Thyroid gland (tissue), 4 donors: ENCODE measurements at regions not wholly inside any gene's neighbourhood (a gene's known extent, or its start where the extent isn't known, plus 50 kb on each side); places are given as distances from the start of the nearest gene placed in this dataset.

Experiments used
- CTCF ChIP-seq, 6 experiments: fragments of 200-600 bp in 3 of 6; fragments of 450-650 bp in 3 of 6; sonication (generic) in 3 of 6; IDR thresholded peaks; one replicate each; pipeline ENCODE4 v1.5.1; 2016 to 2019; ENCODE audit warnings: antibody characterized with exemption in 6 of 6, mild to moderate bottlenecking in 2 of 6, inconsistent platforms in 1 of 6, moderate library complexity in 1 of 6
- POLR2A ChIP-seq, 2 donors: fragments of 450-650 bp; IDR thresholded peaks; one replicate each; pipeline ENCODE4 v1.6.1; 2017; ENCODE audit warnings: antibody characterized with exemption in 2 of 2, mild to moderate bottlenecking in 2 of 2, moderate library complexity in 1 of 2

GRCh38 chr6:28772480-28773381 is 151.1 kb downstream of the TRIM27 start:
- no peak for TF ChIP-seq CTCF (IDR thresholded peaks at IDR 0.05)
- TF ChIP-seq POLR2A (IDR thresholded peaks at IDR 0.05) = no peak
